ENCODE measurements at regions not wholly inside any gene's neighbourhood (a gene's known extent, or its start where the extent isn't known, plus 50 kb on each side); places are given as distances from the start of the nearest gene placed in this dataset.

DNA sequence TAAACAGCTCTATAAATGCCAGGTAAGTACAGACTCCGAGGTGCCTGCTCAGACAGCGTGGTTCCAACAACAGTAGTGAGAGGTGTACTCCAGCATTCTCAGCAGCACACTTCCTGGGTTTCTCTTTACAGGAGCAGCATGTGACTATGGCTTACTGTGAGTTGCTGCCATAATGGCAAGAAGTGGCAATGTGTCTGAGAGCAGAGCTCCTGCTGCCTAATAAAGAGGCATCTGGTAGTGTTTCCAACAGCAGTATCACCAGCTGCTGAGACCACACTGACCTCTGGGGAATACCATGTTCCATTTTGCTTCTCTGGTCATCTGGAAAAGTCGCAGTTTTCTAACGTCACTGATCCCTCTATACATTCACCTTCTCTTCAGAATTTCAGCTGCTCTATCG is 398.2 kb downstream of the SLCO4C1 start:
- H3K9ac ChIP-seq (ENCODE audit: low read length), result no peak overlapping the region
- peak; percentile 11 for DNase-seq
- peak overlapping the region; percentile 26; the same call in 1 of the 2 replicates for H2AFZ ChIP-seq (ENCODE audit: low read length)
- H3F3A ChIP-seq (ENCODE audit: insufficient read depth, low read length), result no peaks in the 10 kb centered on the region
- H3K4me1 ChIP-seq (ENCODE audit: low read length), result no peaks in the 10 kb centered on the region
- no peaks in the 10 kb centered on the region for H3K27me3 ChIP-seq (replicated peaks; ENCODE audit: insufficient read depth, low read length)
- no peak overlapping the region; the same call in 1 of the 2 replicates for H3K27ac ChIP-seq (ENCODE audit: low read length)
- no peaks in the 10 kb centered on the region for H3K36me3 ChIP-seq (replicated peaks; ENCODE audit: insufficient read depth, low read length)
- no peaks in the 10 kb centered on the region for H3K9me2 ChIP-seq (replicated peaks; ENCODE audit: insufficient read depth, low read length)
- TF ChIP-seq, protein P1, sequence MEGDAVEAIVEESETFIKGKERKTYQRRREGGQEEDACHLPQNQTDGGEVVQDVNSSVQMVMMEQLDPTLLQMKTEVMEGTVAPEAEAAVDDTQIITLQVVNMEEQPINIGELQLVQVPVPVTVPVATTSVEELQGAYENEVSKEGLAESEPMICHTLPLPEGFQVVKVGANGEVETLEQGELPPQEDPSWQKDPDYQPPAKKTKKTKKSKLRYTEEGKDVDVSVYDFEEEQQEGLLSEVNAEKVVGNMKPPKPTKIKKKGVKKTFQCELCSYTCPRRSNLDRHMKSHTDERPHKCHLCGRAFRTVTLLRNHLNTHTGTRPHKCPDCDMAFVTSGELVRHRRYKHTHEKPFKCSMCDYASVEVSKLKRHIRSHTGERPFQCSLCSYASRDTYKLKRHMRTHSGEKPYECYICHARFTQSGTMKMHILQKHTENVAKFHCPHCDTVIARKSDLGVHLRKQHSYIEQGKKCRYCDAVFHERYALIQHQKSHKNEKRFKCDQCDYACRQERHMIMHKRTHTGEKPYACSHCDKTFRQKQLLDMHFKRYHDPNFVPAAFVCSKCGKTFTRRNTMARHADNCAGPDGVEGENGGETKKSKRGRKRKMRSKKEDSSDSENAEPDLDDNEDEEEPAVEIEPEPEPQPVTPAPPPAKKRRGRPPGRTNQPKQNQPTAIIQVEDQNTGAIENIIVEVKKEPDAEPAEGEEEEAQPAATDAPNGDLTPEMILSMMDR (IDR thresholded peaks at IDR 0.05; ENCODE audit: low read length), result no peak
- TF ChIP-seq EZH2phosphoT487 (IDR thresholded peaks at IDR 0.05; ENCODE audit: low read length), result no peak
- TF ChIP-seq EZH2 (optimal IDR thresholded peaks at IDR 0.05; ENCODE audit: low read depth, low read length), result no peak
- no peaks in the 10 kb centered on the region for H3K79me2 ChIP-seq (ENCODE audit: low read length)
- no peak overlapping the region for H3K4me3 ChIP-seq (ENCODE audit: low read length)
- no peaks in the 10 kb centered on the region for H3K9me3 ChIP-seq (replicated peaks; ENCODE audit: insufficient read depth, low read length)
- peak overlapping the region; percentile 11; the same call in 1 of the 2 replicates for H3K4me2 ChIP-seq (ENCODE audit: low read depth, low read length)
- H4K20me1 ChIP-seq (ENCODE audit: insufficient read depth, low read length), result no peaks in the 10 kb centered on the region

DNA sequence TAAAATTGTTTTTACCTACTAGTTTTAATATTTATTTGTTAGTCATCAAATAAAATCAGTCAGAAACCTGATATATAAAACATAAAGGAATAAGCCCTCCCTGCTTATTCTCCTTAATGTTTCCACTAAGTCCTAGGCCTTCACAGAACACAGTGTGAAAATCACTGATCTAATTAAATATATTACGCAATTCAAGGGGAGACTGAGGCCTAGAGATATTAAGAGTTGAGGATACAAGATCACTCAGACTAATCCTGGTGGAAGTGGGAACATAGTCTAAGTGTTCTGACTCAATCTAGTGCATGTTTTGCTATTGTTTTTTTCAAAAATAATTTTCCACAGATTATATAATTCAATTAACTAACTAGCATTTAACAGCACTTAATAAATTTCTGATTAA is 401.1 kb downstream of the SLCO4C1 start:
- no peaks in the 10 kb centered on the region for H3K4me1 ChIP-seq (ENCODE audit: low read length)
- no peaks in the 10 kb centered on the region for H3K9me2 ChIP-seq (replicated peaks; ENCODE audit: insufficient read depth, low read length)
- no peaks in the 10 kb centered on the region for H3K79me2 ChIP-seq (ENCODE audit: low read length)
- DNase-seq, result no peak
- no peak overlapping the region for H3K4me2 ChIP-seq (ENCODE audit: low read depth, low read length)
- H3K9me3 ChIP-seq (replicated peaks; ENCODE audit: insufficient read depth, low read length), result no peaks in the 10 kb centered on the region
- no peak overlapping the region for H2AFZ ChIP-seq (ENCODE audit: low read length)
- TF ChIP-seq, protein P1 (IDR thresholded peaks at IDR 0.05; ENCODE audit: low read length), result no peak
- TF ChIP-seq EZH2 (optimal IDR thresholded peaks at IDR 0.05; ENCODE audit: low read depth, low read length), result no peak
- TF ChIP-seq EZH2phosphoT487 (IDR thresholded peaks at IDR 0.05; ENCODE audit: low read length), result no peak
- H4K20me1 ChIP-seq (ENCODE audit: insufficient read depth, low read length), result no peaks in the 10 kb centered on the region
- no peak overlapping the region for H3K4me3 ChIP-seq (ENCODE audit: low read length)
- H3F3A ChIP-seq (ENCODE audit: insufficient read depth, low read length), result no peaks in the 10 kb centered on the region
- H3K27me3 ChIP-seq (replicated peaks; ENCODE audit: insufficient read depth, low read length), result no peaks in the 10 kb centered on the region
- H3K9ac ChIP-seq (ENCODE audit: low read length), result no peak overlapping the region
- H3K36me3 ChIP-seq (replicated peaks; ENCODE audit: insufficient read depth, low read length), result no peaks in the 10 kb centered on the region
- H3K27ac ChIP-seq (ENCODE audit: low read length), result no peak overlapping the region

DNA sequence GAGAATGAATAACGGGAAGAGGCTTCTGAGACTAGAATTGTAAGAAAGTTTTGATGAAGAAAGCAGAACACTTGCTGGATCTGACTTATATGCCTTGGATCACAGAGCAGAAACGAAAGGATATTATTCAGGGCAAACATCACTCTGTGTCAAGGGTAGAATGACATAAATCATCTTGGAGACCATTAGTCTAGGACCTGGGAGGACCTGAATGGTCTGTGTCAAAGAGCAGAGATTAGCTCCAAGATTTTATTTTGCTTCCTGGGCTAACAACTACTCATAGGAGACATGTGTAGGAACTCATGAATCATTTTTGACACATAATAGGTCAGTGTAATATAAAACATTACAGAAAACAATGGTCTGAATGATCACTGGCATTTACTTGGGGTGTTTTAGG is 417.9 kb downstream of the SLCO4C1 start:
- Histone ChIP-seq H3K9me2 (replicated peaks; ENCODE audit: insufficient read depth, low read length) (no peaks in the 10 kb centered on the region), H3K4me3 (ENCODE audit: low read length) (no peak overlapping the region), H3K4me1 (ENCODE audit: low read length) (no peaks in the 10 kb centered on the region), H3K27me3 (replicated peaks; ENCODE audit: insufficient read depth, low read length) (no peaks in the 10 kb centered on the region), H3K27ac (ENCODE audit: low read length) (no peak overlapping the region), H3K4me2 (ENCODE audit: low read depth, low read length) (no peak overlapping the region), H4K20me1 (ENCODE audit: insufficient read depth, low read length) (no peaks in the 10 kb centered on the region), H3F3A (ENCODE audit: insufficient read depth, low read length) (no peaks in the 10 kb centered on the region), H3K36me3 (replicated peaks; ENCODE audit: insufficient read depth, low read length) (no peaks in the 10 kb centered on the region), H2AFZ (ENCODE audit: low read length) (no peak overlapping the region), H3K9me3 (replicated peaks; ENCODE audit: insufficient read depth, low read length) (no peaks in the 10 kb centered on the region), H3K9ac (ENCODE audit: low read length) (no peak overlapping the region), H3K79me2 (ENCODE audit: low read length) (no peaks in the 10 kb centered on the region)
- no peak for DNase-seq
- TF ChIP-seq EZH2 (optimal IDR thresholded peaks at IDR 0.05; ENCODE audit: low read depth, low read length) (no peak), EZH2phosphoT487 (IDR thresholded peaks at IDR 0.05; ENCODE audit: low read length) (no peak)
- TF ChIP-seq, protein P1 (IDR thresholded peaks at IDR 0.05; ENCODE audit: low read length), result no peak
